ENCODE measurements at regions not wholly inside any gene's neighbourhood (a gene's known extent, or its start where the extent isn't known, plus 50 kb on each side); places are given as distances from the start of the nearest gene placed in this dataset.
"Not testable (repeated sequence)": the region's sequence is repeated elsewhere in the genome, so short reads cannot be mapped to it uniquely, and the experiment has no call there.

GRCh38 chr10:22079921-22080320 is 76.4 kb upstream of the DNAJC1 start:
- DNase-seq (ENCODE audit: low spot score): not testable (repeated sequence)

- DNase-seq (ENCODE audit: low spot score): no peak
Measured at GRCh38 chr10:22071332-22071731, 67.8 kb upstream of the DNAJC1 start.

- DNase-seq (ENCODE audit: low spot score): no peak
Measured at GRCh38 chr10:22067091-22067490, 63.6 kb upstream of the DNAJC1 start.

DNA sequence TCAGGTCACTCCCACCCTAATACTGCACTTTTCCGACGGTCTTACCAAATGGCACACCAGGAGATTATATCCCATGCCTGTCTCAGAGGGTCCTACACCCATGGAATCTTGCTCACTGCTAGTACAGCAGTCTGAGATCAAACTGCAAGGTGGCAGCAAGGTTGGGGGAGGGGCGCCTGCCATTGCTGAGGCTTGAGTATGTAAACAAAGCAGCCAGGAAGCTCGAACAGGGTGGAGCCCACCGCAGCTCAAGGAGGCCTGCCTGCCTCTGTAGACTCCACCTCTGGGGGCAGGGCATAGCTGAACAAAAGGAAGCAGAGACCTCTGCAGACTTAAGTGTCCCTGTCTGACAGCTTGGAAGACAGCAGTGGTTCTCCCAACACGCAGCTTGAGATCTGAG is 57.5 kb upstream of the DNAJC1 start:
- not testable (repeated sequence) for DNase-seq (ENCODE audit: low spot score)

- DNase-seq (ENCODE audit: low spot score): no peak
Measured at GRCh38 chr10:22058201-22058600, 54.7 kb upstream of the DNAJC1 start.

DNA sequence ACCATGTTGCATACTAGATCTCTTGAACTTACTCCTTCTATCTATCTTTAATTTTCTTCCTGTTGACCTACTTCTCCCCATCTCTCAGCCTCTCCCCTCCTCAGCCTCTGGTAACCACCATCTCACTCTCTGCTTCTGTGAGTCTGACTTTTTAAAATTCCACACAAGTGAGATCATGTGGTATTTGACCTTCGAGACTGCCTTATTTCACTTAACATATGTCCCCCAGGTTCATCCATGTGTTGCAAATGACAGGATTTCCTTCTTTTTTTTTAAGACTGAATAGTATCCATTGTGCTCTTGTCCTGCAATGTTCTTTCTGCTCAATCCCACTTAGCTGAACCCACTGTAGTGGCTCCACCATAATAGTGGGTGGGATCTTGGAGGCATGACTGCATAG is 51.4 kb upstream of the DNAJC1 start:
- no peak for DNase-seq (ENCODE audit: low spot score)

Data from Ammon's horn (tissue), 1 donor.